Liver (tissue), 3 donors: ENCODE measurements at regions not wholly inside any gene's neighbourhood (a gene's known extent, or its start where the extent isn't known, plus 50 kb on each side); places are given as distances from the start of the nearest gene placed in this dataset.

Experiments used
- ATF3 ChIP-seq: IDR thresholded peaks from 2 replicates; pipeline ENCODE4 v1.6.1; 2016; ENCODE audit warnings: antibody characterized with exemption
- CTCF ChIP-seq: fragments of 150-350 bp; IDR thresholded peaks from 2 replicates; pipeline ENCODE4 v1.5.1; 2017; ENCODE audit warnings: improper control_type of control experiment, low read depth, low read length; ENCODE audit not compliant: missing input control
- JUND ChIP-seq, 2 donors: IDR thresholded peaks; 2 replicates each; pipeline ENCODE4 v1.6.1; 2016; ENCODE audit warnings: antibody characterized with exemption in 2 of 2
- SP1 ChIP-seq: IDR thresholded peaks from 2 replicates; pipeline ENCODE4 v1.6.1; 2018; ENCODE audit warnings: antibody characterized with exemption, mild to moderate bottlenecking
- TAF1 ChIP-seq: conservative IDR thresholded peaks from 2 replicates; pipeline ENCODE4 v1.6.1; 2016; ENCODE audit warnings: antibody characterized with exemption, mild to moderate bottlenecking
- ZBTB33 ChIP-seq: IDR thresholded peaks from 2 replicates; pipeline ENCODE4 v1.6.1; 2016; ENCODE audit warnings: antibody characterized with exemption
- donor health status: healthy.
- donor health status: healthy.

GRCh38 chr3:34844323-34844620 is 795.1 kb upstream of the ARPP21 start:
- no peak for TF ChIP-seq ATF3
- no peak for TF ChIP-seq TAF1
- no peak for TF ChIP-seq CTCF
- no peak for TF ChIP-seq SP1
- no peak for TF ChIP-seq ZBTB33
- TF ChIP-seq JUND (IDR thresholded peaks at IDR 0.05) = no peak
